ENCODE measurements at regions not wholly inside any gene's neighbourhood (a gene's known extent, or its start where the extent isn't known, plus 50 kb on each side); places are given as distances from the start of the nearest gene placed in this dataset.

- no peak for DNase-seq
- TF ChIP-seq CTCF (IDR thresholded peaks at IDR 0.05): no peak
- intact Hi-C loops (cut with DNase I): no loop called here
- ATAC-seq: no peak
- H3K36me3 ChIP-seq: no peaks in the 10 kb centered on the region
- no peak overlapping the region for H3K4me3 ChIP-seq
- no peak overlapping the region for H3K27ac ChIP-seq
- H3K9me3 ChIP-seq: no peaks in the 10 kb centered on the region
- no peaks in the 10 kb centered on the region for H3K27me3 ChIP-seq
- no peaks in the 10 kb centered on the region for H3K4me1 ChIP-seq
These were observed 211.5 kb upstream of the PWP1 start for GRCh38 chr12:107474099-107474498.

GRCh38 chr12:107474639-107475539, 210.7 kb upstream of the PWP1 start:
- no peak for DNase-seq
- intact Hi-C loops (cut with DNase I): no loop called here
- no peak for TF ChIP-seq CTCF (IDR thresholded peaks at IDR 0.05)

GRCh38 chr12:107475900-107476299, 209.7 kb upstream of the PWP1 start:
- ATAC-seq (no peak), DNase-seq (no peak)
- H3K9me3 ChIP-seq: no peaks in the 10 kb centered on the region
- H3K4me1 ChIP-seq: no peaks in the 10 kb centered on the region
- no peaks in the 10 kb centered on the region for H3K36me3 ChIP-seq
- H3K27me3 ChIP-seq: no peaks in the 10 kb centered on the region
- no peak overlapping the region for H3K4me3 ChIP-seq
- H3K27ac ChIP-seq: no peak overlapping the region
- no peak for TF ChIP-seq CTCF (IDR thresholded peaks at IDR 0.05)
- intact Hi-C loops (cut with DNase I): no loop called here

More at GRCh38 chr12:107474639-107475539, 210.7 kb upstream of the PWP1 start:
- Histone ChIP-seq H3K9me3 (no peaks in the 10 kb centered on the region), H3K27ac (no peak overlapping the region), H3K36me3 (no peaks in the 10 kb centered on the region), H3K4me1 (no peaks in the 10 kb centered on the region), H3K4me3 (no peak overlapping the region), H3K27me3 (no peaks in the 10 kb centered on the region)
- no peak for ATAC-seq

- Histone ChIP-seq H3K4me3 (no peak overlapping the region), H3K27me3 (no peaks in the 10 kb centered on the region), H3K36me3 (no peaks in the 10 kb centered on the region), H3K27ac (no peak overlapping the region), H3K9me3 (no peaks in the 10 kb centered on the region), H3K4me1 (no peaks in the 10 kb centered on the region)
- ATAC-seq (no peak), DNase-seq (no peak)
- TF ChIP-seq CTCF (IDR thresholded peaks at IDR 0.05): no peak
- intact Hi-C loops (cut with DNase I): no loop called here
These were observed 208.6 kb upstream of the PWP1 start for GRCh38 chr12:107477018-107477417.

- Histone ChIP-seq H3K36me3 (no peaks in the 10 kb centered on the region), H3K9me3 (no peaks in the 10 kb centered on the region), H3K4me3 (no peak overlapping the region), H3K27me3 (no peaks in the 10 kb centered on the region), H3K27ac (no peak overlapping the region), H3K4me1 (no peaks in the 10 kb centered on the region)
- intact Hi-C loops (cut with DNase I): no loop called here
- ATAC-seq (no peak), DNase-seq (no peak)
- no peak for TF ChIP-seq CTCF (IDR thresholded peaks at IDR 0.05)
These were observed 207.5 kb upstream of the PWP1 start for GRCh38 chr12:107477947-107478610.

All from left lung (tissue), 4 donors.